ENCODE measurements at regions not wholly inside any gene's neighbourhood (a gene's known extent, or its start where the extent isn't known, plus 50 kb on each side); places are given as distances from the start of the nearest gene placed in this dataset.

GRCh38 chr3:150254309-150254708, 153.8 kb upstream of the TSC22D2 start:
- Histone ChIP-seq H3K4me1 (peaks cover 0 to 4% (median 0%) of the 10 kb centered on the region in 4 donors), H3K27ac (peak overlapping the region in 1 of 4 donors; percentile 28)
- DNase-seq = no peak

DNA sequence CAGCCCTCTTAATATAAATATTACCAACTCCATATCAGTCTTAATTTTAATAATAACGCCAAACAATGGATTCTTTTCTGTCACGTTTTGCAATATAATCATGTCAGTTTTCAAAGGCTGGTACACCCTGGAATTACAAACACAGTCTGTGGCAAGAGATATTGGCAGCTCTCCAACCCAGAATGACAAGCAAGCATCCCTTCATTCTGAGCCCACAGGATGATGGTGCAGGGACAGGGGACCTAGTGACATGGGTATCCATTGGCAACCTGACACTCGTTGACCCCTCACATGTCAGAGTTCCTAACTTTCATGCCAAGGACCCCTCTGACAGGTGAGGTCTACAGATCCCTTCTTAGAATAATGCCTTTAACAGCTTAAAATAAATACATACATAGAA, 154.5 kb upstream of the TSC22D2 start:
- no peaks in the 10 kb centered on the region for H3K27me3 ChIP-seq
- H3K4me3 ChIP-seq = no peak overlapping the region
- peak overlapping the region in 1 of 4 donors; percentile 28 for H3K27ac ChIP-seq
- no peak for DNase-seq
- TF ChIP-seq CTCF (IDR thresholded peaks at IDR 0.05) = no peak
- no peak for TF ChIP-seq POLR2A (IDR thresholded peaks at IDR 0.05)
- peaks cover 0 to 4% (median 0%) of the 10 kb centered on the region in 4 donors for H3K4me1 ChIP-seq
- H3K9me3 ChIP-seq = no peaks in the 10 kb centered on the region
- H3K36me3 ChIP-seq = no peaks in the 10 kb centered on the region

More at GRCh38 chr3:150254309-150254708, 153.8 kb upstream of the TSC22D2 start:
- Histone ChIP-seq H3K27me3 (no peaks in the 10 kb centered on the region), H3K9me3 (no peaks in the 10 kb centered on the region), H3K36me3 (no peaks in the 10 kb centered on the region), H3K4me3 (no peak overlapping the region)
- TF ChIP-seq CTCF (IDR thresholded peaks at IDR 0.05) (no peak), POLR2A (IDR thresholded peaks at IDR 0.05) (no peak)

DNA sequence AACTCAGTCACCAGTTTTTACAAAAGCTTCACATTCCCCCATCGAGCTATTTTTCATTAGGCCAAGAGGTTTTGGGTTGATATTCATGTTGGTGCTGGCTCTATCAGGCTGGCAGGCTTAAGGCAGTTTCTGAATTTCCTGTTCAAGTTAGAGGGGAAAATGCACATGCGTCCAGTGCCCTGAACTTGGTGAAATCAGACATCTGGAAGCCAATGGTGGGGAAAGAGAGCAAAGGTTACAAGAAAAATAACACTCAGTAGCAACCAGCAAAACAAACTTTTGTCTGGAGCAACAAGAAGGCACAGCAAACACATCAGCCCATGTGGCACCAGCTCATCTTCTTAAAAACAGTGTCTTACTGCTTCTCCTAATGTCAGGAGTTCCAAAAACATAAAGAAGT, 155.6 kb upstream of the TSC22D2 start:
- peak overlapping the region in 2 of 4 donors; percentile 11 to 40 for H3K27ac ChIP-seq
- no peaks in the 10 kb centered on the region for H3K9me3 ChIP-seq
- H3K4me1 ChIP-seq = peaks cover 0 to 4% (median 0%) of the 10 kb centered on the region in 4 donors
- DNase-seq = no peak
- H3K27me3 ChIP-seq = no peaks in the 10 kb centered on the region
- TF ChIP-seq POLR2A (IDR thresholded peaks at IDR 0.05) (no peak), CTCF (IDR thresholded peaks at IDR 0.05) (no peak)
- no peak overlapping the region for H3K4me3 ChIP-seq
- H3K36me3 ChIP-seq = no peaks in the 10 kb centered on the region

GRCh38 chr3:150251187-150252062, 156.7 kb upstream of the TSC22D2 start:
- no peaks in the 10 kb centered on the region for H3K36me3 ChIP-seq
- no peak for TF ChIP-seq CTCF (IDR thresholded peaks at IDR 0.05)
- TF ChIP-seq POLR2A (IDR thresholded peaks at IDR 0.05) = no peak
- H3K4me3 ChIP-seq = no peak overlapping the region
- H3K4me1 ChIP-seq = peaks cover 0 to 4% (median 0%) of the 10 kb centered on the region in 4 donors
- DNase-seq = no peak
- no peaks in the 10 kb centered on the region for H3K9me3 ChIP-seq
- H3K27ac ChIP-seq = peak overlapping the region in 2 of 4 donors; percentile 11 to 62
- no peaks in the 10 kb centered on the region for H3K27me3 ChIP-seq

DNA sequence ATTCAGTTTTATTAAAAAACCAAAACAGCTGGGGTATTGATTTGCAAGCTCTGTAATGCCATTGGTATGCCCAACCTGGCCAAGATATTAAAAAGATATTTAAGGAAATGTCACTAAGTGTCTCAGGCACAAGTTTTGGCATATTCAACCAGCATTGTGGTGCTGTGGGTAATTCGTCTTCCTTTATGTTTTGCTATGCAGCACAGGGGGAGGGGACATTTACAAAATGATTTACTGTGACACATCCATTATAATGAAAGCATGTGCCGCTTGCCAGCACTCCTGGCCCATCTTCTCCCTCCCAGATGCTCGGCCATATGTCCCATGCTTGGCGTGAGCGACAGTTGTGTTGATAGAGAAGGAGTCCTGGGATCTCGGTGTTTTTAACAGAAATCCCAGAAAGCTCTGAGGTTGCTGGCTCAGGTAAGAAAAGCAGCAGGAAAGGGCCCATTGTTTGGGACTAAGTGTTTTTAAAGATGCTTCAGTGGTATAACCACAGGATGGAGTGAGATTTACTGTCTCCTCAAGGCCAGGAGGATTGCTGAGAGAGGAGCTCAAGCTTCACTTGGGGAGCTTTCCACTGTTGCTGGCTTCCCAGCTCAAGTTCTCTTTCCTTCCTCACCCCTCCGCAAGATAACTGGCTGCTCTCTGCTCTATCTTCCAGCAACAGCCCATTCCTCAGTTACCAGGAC, 158.2 kb upstream of the TSC22D2 start:
- Histone ChIP-seq H3K27ac (no peak overlapping the region), H3K36me3 (no peaks in the 10 kb centered on the region), H3K4me1 (peaks cover 0 to 4% (median 0%) of the 10 kb centered on the region in 4 donors), H3K4me3 (no peak overlapping the region), H3K27me3 (no peaks in the 10 kb centered on the region), H3K9me3 (no peaks in the 10 kb centered on the region)
- TF ChIP-seq POLR2A (IDR thresholded peaks at IDR 0.05) (no peak), CTCF (IDR thresholded peaks at IDR 0.05) (no peak)
- no peak for DNase-seq
